ENCODE measurements at regions not wholly inside any gene's neighbourhood (a gene's known extent, or its start where the extent isn't known, plus 50 kb on each side); places are given as distances from the start of the nearest gene placed in this dataset.

DNA sequence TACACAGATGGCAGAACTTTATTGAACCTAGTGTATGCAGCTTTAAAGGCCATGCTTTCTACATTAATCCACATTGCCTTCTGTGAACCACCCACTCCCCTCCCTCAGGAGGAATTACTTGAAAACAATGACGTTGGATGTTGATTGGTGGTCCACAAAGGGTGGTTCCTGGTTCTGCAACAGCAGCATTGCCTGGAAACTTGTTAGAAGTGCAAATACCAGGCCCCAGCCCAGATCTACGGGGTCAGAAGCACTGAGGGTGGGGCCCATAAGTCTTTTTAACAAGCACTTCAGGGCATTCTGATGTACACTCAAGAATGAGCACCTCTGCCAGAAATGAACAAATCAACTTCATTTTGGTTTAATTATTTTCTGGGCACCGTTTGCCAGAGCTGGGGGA, 91.0 kb downstream of the ISX start (continued):
- TF ChIP-seq, protein P1, sequence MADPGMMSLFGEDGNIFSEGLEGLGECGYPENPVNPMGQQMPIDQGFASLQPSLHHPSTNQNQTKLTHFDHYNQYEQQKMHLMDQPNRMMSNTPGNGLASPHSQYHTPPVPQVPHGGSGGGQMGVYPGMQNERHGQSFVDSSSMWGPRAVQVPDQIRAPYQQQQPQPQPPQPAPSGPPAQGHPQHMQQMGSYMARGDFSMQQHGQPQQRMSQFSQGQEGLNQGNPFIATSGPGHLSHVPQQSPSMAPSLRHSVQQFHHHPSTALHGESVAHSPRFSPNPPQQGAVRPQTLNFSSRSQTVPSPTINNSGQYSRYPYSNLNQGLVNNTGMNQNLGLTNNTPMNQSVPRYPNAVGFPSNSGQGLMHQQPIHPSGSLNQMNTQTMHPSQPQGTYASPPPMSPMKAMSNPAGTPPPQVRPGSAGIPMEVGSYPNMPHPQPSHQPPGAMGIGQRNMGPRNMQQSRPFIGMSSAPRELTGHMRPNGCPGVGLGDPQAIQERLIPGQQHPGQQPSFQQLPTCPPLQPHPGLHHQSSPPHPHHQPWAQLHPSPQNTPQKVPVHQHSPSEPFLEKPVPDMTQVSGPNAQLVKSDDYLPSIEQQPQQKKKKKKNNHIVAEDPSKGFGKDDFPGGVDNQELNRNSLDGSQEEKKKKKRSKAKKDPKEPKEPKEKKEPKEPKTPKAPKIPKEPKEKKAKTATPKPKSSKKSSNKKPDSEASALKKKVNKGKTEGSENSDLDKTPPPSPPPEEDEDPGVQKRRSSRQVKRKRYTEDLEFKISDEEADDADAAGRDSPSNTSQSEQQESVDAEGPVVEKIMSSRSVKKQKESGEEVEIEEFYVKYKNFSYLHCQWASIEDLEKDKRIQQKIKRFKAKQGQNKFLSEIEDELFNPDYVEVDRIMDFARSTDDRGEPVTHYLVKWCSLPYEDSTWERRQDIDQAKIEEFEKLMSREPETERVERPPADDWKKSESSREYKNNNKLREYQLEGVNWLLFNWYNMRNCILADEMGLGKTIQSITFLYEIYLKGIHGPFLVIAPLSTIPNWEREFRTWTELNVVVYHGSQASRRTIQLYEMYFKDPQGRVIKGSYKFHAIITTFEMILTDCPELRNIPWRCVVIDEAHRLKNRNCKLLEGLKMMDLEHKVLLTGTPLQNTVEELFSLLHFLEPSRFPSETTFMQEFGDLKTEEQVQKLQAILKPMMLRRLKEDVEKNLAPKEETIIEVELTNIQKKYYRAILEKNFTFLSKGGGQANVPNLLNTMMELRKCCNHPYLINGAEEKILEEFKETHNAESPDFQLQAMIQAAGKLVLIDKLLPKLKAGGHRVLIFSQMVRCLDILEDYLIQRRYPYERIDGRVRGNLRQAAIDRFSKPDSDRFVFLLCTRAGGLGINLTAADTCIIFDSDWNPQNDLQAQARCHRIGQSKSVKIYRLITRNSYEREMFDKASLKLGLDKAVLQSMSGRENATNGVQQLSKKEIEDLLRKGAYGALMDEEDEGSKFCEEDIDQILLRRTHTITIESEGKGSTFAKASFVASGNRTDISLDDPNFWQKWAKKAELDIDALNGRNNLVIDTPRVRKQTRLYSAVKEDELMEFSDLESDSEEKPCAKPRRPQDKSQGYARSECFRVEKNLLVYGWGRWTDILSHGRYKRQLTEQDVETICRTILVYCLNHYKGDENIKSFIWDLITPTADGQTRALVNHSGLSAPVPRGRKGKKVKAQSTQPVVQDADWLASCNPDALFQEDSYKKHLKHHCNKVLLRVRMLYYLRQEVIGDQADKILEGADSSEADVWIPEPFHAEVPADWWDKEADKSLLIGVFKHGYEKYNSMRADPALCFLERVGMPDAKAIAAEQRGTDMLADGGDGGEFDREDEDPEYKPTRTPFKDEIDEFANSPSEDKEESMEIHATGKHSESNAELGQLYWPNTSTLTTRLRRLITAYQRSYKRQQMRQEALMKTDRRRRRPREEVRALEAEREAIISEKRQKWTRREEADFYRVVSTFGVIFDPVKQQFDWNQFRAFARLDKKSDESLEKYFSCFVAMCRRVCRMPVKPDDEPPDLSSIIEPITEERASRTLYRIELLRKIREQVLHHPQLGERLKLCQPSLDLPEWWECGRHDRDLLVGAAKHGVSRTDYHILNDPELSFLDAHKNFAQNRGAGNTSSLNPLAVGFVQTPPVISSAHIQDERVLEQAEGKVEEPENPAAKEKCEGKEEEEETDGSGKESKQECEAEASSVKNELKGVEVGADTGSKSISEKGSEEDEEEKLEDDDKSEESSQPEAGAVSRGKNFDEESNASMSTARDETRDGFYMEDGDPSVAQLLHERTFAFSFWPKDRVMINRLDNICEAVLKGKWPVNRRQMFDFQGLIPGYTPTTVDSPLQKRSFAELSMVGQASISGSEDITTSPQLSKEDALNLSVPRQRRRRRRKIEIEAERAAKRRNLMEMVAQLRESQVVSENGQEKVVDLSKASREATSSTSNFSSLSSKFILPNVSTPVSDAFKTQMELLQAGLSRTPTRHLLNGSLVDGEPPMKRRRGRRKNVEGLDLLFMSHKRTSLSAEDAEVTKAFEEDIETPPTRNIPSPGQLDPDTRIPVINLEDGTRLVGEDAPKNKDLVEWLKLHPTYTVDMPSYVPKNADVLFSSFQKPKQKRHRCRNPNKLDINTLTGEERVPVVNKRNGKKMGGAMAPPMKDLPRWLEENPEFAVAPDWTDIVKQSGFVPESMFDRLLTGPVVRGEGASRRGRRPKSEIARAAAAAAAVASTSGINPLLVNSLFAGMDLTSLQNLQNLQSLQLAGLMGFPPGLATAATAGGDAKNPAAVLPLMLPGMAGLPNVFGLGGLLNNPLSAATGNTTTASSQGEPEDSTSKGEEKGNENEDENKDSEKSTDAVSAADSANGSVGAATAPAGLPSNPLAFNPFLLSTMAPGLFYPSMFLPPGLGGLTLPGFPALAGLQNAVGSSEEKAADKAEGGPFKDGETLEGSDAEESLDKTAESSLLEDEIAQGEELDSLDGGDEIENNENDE (IDR thresholded peaks at IDR 0.05; ENCODE audit: insufficient replicate concordance, low read length) = no peak
- TF ChIP-seq GABPA (IDR thresholded peaks at IDR 0.05; ENCODE audit: borderline replicate concordance, insufficient read depth, low read length) (no peak), ASH2L (IDR thresholded peaks at IDR 0.05; ENCODE audit: low read length) (no peak), POLR2AphosphoS5 (IDR thresholded peaks at IDR 0.05; ENCODE audit: low read depth, low read length) (no peak), KDM5A (IDR thresholded peaks at IDR 0.05; ENCODE audit: low read length) (no peak), CBX8 (IDR thresholded peaks at IDR 0.05; ENCODE audit: borderline replicate concordance, low read depth, low read length) (no peak), RAD21 (IDR thresholded peaks at IDR 0.05 in 1 of 2, conservative IDR thresholded peaks at IDR 0.05 in 1 of 2; ENCODE audit: low read depth in 2 of 2, low read length in 2 of 2) (no peak)
- TF ChIP-seq, protein P2, sequence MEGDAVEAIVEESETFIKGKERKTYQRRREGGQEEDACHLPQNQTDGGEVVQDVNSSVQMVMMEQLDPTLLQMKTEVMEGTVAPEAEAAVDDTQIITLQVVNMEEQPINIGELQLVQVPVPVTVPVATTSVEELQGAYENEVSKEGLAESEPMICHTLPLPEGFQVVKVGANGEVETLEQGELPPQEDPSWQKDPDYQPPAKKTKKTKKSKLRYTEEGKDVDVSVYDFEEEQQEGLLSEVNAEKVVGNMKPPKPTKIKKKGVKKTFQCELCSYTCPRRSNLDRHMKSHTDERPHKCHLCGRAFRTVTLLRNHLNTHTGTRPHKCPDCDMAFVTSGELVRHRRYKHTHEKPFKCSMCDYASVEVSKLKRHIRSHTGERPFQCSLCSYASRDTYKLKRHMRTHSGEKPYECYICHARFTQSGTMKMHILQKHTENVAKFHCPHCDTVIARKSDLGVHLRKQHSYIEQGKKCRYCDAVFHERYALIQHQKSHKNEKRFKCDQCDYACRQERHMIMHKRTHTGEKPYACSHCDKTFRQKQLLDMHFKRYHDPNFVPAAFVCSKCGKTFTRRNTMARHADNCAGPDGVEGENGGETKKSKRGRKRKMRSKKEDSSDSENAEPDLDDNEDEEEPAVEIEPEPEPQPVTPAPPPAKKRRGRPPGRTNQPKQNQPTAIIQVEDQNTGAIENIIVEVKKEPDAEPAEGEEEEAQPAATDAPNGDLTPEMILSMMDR (IDR thresholded peaks at IDR 0.05; ENCODE audit: control extremely low read depth in 1 of 3, insufficient read depth in 1 of 3, low read depth in 1 of 3, low read length in 3 of 3) = no peak

All from H1 (cell line).